ENCODE measurements at regions not wholly inside any gene's neighbourhood (a gene's known extent, or its start where the extent isn't known, plus 50 kb on each side); places are given as distances from the start of the nearest gene placed in this dataset.

- no peak for DNase-seq (ENCODE audit: low read depth, low spot score)
These were observed 99.6 kb downstream of the LURAP1L start for GRCh38 chr9:12874395-12874794.

- DNase-seq (ENCODE audit: low read depth, low spot score) = no peak
These were observed 100.4 kb downstream of the LURAP1L start for GRCh38 chr9:12875191-12875590.

GRCh38 chr9:12876872-12877271 is 102.1 kb downstream of the LURAP1L start:
- no peak for DNase-seq (ENCODE audit: low read depth, low spot score)

- no peak for DNase-seq (ENCODE audit: low read depth, low spot score)
These were observed 103.6 kb downstream of the LURAP1L start for GRCh38 chr9:12878351-12878978.

GRCh38 chr9:12879961-12880360 is 105.1 kb downstream of the LURAP1L start:
- DNase-seq (ENCODE audit: low read depth, low spot score) = no peak

GRCh38 chr9:12880406-12881015 is 105.7 kb downstream of the LURAP1L start:
- no peak for DNase-seq (ENCODE audit: low read depth, low spot score)

- DNase-seq (ENCODE audit: low read depth, low spot score) = no peak
These were observed 107.6 kb downstream of the LURAP1L start for GRCh38 chr9:12882430-12882829.

- no peak for DNase-seq (ENCODE audit: low read depth, low spot score)
These were observed 110.0 kb downstream of the LURAP1L start for GRCh38 chr9:12884736-12885395.

GRCh38 chr9:12889402-12890106 is 114.7 kb downstream of the LURAP1L start:
- DNase-seq (ENCODE audit: low read depth, low spot score) = no peak

GRCh38 chr9:12891588-12891987 is 116.8 kb downstream of the LURAP1L start:
- DNase-seq (ENCODE audit: low read depth, low spot score) = no peak

GRCh38 chr9:12903316-12903715 is 128.5 kb downstream of the LURAP1L start:
- DNase-seq (ENCODE audit: low read depth, low spot score) = no peak

- DNase-seq (ENCODE audit: low read depth, low spot score) = no peak
These were observed 129.6 kb downstream of the LURAP1L start for GRCh38 chr9:12904261-12905000.

- DNase-seq (ENCODE audit: low read depth, low spot score) = no peak
These were observed 131.8 kb downstream of the LURAP1L start for GRCh38 chr9:12906646-12907045.

GRCh38 chr9:12908895-12909294 is 134.1 kb downstream of the LURAP1L start:
- DNase-seq (ENCODE audit: low read depth, low spot score) = no peak

GRCh38 chr9:12915366-12915954 is 140.6 kb downstream of the LURAP1L start:
- no peak for DNase-seq (ENCODE audit: low read depth, low spot score)

GRCh38 chr9:12916042-12916441 is 141.2 kb downstream of the LURAP1L start:
- peak; percentile 5 for DNase-seq (ENCODE audit: low read depth, low spot score)

- DNase-seq (ENCODE audit: low read depth, low spot score) = no peak
These were observed 145.6 kb downstream of the LURAP1L start for GRCh38 chr9:12920437-12920836.

- DNase-seq (ENCODE audit: low read depth, low spot score) = no peak
These were observed 146.8 kb downstream of the LURAP1L start for GRCh38 chr9:12921621-12922020.

- no peak for DNase-seq (ENCODE audit: low read depth, low spot score)
These were observed 147.5 kb downstream of the LURAP1L start for GRCh38 chr9:12922224-12922866.

- no peak for DNase-seq (ENCODE audit: low read depth, low spot score)
These were observed 148.7 kb downstream of the LURAP1L start for GRCh38 chr9:12923468-12924009.

GRCh38 chr9:12930906-12931305 is 156.1 kb downstream of the LURAP1L start:
- DNase-seq (ENCODE audit: low read depth, low spot score) = no peak
